Esophagus squamous epithelium (tissue), 5 donors: ENCODE measurements at regions not wholly inside any gene's neighbourhood (a gene's known extent, or its start where the extent isn't known, plus 50 kb on each side); places are given as distances from the start of the nearest gene placed in this dataset.
"Not testable (repeated sequence)": the region's sequence is repeated elsewhere in the genome, so short reads cannot be mapped to it uniquely, and the experiment has no call there.

Experiments used
- DNase-seq: peaks from one replicate; lab custom pipeline; 2025; lab: John Stamatoyannopoulos, UW
- H3K27ac ChIP-seq, 4 donors: fragments of 200-600 bp; sonication (generic); one replicate each; pipeline ENCODE4 v1.5.1; 2016 to 2019; ENCODE audit warnings: mild to moderate bottlenecking in 1 of 4
- H3K27me3 ChIP-seq, 4 donors: fragments of 200-600 bp; sonication (generic); 1 replicate in 3 of 4; 2 replicates in 1 of 4; pipeline versions ENCODE4 v1.5.1 to v1.6.0; 2017 to 2021; ENCODE audit warnings: antibody characterized with exemption in 1 of 4
- H3K36me3 ChIP-seq, 3 donors: fragments of 200-600 bp; sonication (generic); one replicate each; pipeline ENCODE4 v1.5.1; 2016 to 2019
- H3K4me1 ChIP-seq, 3 donors: fragments of 200-600 bp; sonication (generic); one replicate each; pipeline ENCODE4 v1.5.1; 2017 to 2019
- H3K4me3 ChIP-seq, 4 donors: fragments of 200-600 bp; sonication (generic); 1 replicate in 3 of 4; 2 replicates in 1 of 4; pipeline ENCODE4 v1.5.1; 2016 to 2019; ENCODE audit warnings: mild to moderate bottlenecking in 2 of 4, moderate library complexity in 1 of 4
- H3K9me3 ChIP-seq, 3 donors: fragments of 200-600 bp; sonication (generic); one replicate each; pipeline ENCODE4 v1.5.1; 2016 to 2019
- CTCF ChIP-seq, 6 experiments: fragments of 450-650 bp in 4 of 6; fragments of 200-600 bp in 2 of 6; sonication (generic) in 2 of 6; IDR thresholded peaks; one replicate each; pipeline ENCODE4 v1.5.1; 2016 to 2019; ENCODE audit warnings: antibody characterized with exemption in 6 of 6, mild to moderate bottlenecking in 4 of 6, moderate library complexity in 4 of 6
- POLR2A ChIP-seq, 4 donors: fragments of 450-650 bp; IDR thresholded peaks; one replicate each; pipeline ENCODE4 v1.6.1; 2017; ENCODE audit warnings: antibody characterized with exemption in 4 of 4, mild to moderate bottlenecking in 4 of 4, moderate library complexity in 3 of 4
- WGBS, 2 donors: methylation state at CpG; one replicate each; pipeline ENCODE4 v1.1.5; 2018; 5-methylcytosine and 5-hydroxymethylcytosine counted together
- intact Hi-C: fragments of 100-400 bp; cut with DNase I; formaldehyde crosslinking; loops from one replicate; pipeline ENCODE4 v1.15.0; 2022
- donor health status: DM: yes; HTN: yes; CAD: no.

GRCh38 chr22:23484651-23485050 is 95.4 kb downstream of the IGLL1 start:
- H3K27ac ChIP-seq, result no peak overlapping the region
- no peaks in the 10 kb centered on the region for H3K36me3 ChIP-seq
- no peak for DNase-seq
- 92 to 95% methylated on average over 5 of the region's 5 CpGs for WGBS, 2 donors
- H3K27me3 ChIP-seq, result peaks cover 0 to 36% (median 0%) of the 10 kb centered on the region in 4 donors
- no peak overlapping the region for H3K4me3 ChIP-seq
- intact Hi-C loops, result no loop called here
- no peaks in the 10 kb centered on the region for H3K4me1 ChIP-seq
- TF ChIP-seq POLR2A (IDR thresholded peaks at IDR 0.05) (no peak), CTCF (IDR thresholded peaks at IDR 0.05) (no peak)
- no peaks in the 10 kb centered on the region for H3K9me3 ChIP-seq

GRCh38 chr22:23481369-23481768 is 98.7 kb downstream of the IGLL1 start:
- 77 to 87% methylated on average over 4 to 5 of the region's 5 CpGs for WGBS, 2 donors
- Histone ChIP-seq H3K36me3 (no peaks in the 10 kb centered on the region), H3K27ac (no peak overlapping the region), H3K4me3 (no peak overlapping the region), H3K27me3 (peaks cover 0 to 39% (median 0%) of the 10 kb centered on the region in 4 donors), H3K9me3 (no peaks in the 10 kb centered on the region), H3K4me1 (no peaks in the 10 kb centered on the region)
- DNase-seq, result no peak
- TF ChIP-seq POLR2A (IDR thresholded peaks at IDR 0.05), result no peak
- TF ChIP-seq CTCF (IDR thresholded peaks at IDR 0.05), result no peak
- intact Hi-C loops, result no loop called here

- no peaks in the 10 kb centered on the region for H3K36me3 ChIP-seq
- peaks cover 0 to 16% (median 0%) of the 10 kb centered on the region in 4 donors for H3K27me3 ChIP-seq
- H3K9me3 ChIP-seq, result no peaks in the 10 kb centered on the region
- DNase-seq, result no peak
- H3K4me1 ChIP-seq, result no peaks in the 10 kb centered on the region
- intact Hi-C loops, result no loop called here
- no peak overlapping the region for H3K27ac ChIP-seq
- TF ChIP-seq POLR2A (IDR thresholded peaks at IDR 0.05) (no peak), CTCF (IDR thresholded peaks at IDR 0.05) (no peak)
- whole genome bisulfite sequencing, 2 donors, result 60% methylated on average over 2 of the region's 4 CpGs; no CpG with 5 or more reads in 1 of the 2 donors
- no peak overlapping the region for H3K4me3 ChIP-seq
Measured at GRCh38 chr22:23478175-23478574, 101.9 kb downstream of the IGLL1 start.

GRCh38 chr22:23474531-23474930 is 105.6 kb downstream of the IGLL1 start:
- H3K9me3 ChIP-seq, H3K36me3 ChIP-seq, H3K27ac ChIP-seq, H3K27me3 ChIP-seq, H3K4me1 ChIP-seq, H3K4me3 ChIP-seq, DNase-seq, intact Hi-C loops: not testable (repeated sequence)
- 80 to 86% methylated on average over 6 of the region's 6 CpGs for WGBS, 2 donors

- TF ChIP-seq CTCF (IDR thresholded peaks at IDR 0.05) (no peak), POLR2A (IDR thresholded peaks at IDR 0.05) (no peak)
- H3K9me3 ChIP-seq, result no peaks in the 10 kb centered on the region
- no peak overlapping the region for H3K27ac ChIP-seq
- intact Hi-C loops, result no loop called here
- H3K4me1 ChIP-seq, result no peaks in the 10 kb centered on the region
- H3K4me3 ChIP-seq, result no peak overlapping the region
- H3K36me3 ChIP-seq, result no peaks in the 10 kb centered on the region
- DNase-seq, result no peak
- 68 to 78% methylated on average over 8 of the region's 8 CpGs for WGBS, 2 donors
- H3K27me3 ChIP-seq, result no peaks in the 10 kb centered on the region
Measured at GRCh38 chr22:23473901-23474300, 106.2 kb downstream of the IGLL1 start.

- intact Hi-C loops, H3K36me3 ChIP-seq, H3K9me3 ChIP-seq, DNase-seq, H3K27me3 ChIP-seq, H3K27ac ChIP-seq, H3K4me3 ChIP-seq, H3K4me1 ChIP-seq: not testable (repeated sequence)
- WGBS, 2 donors, result 86 to 98% methylated on average over 5 of the region's 7 CpGs
Measured at GRCh38 chr22:23472376-23472775, 107.7 kb downstream of the IGLL1 start.
